ENCODE measurements at regions not wholly inside any gene's neighbourhood (a gene's known extent, or its start where the extent isn't known, plus 50 kb on each side); places are given as distances from the start of the nearest gene placed in this dataset.

GRCh38 chr5:40412771-40413170 is 266.9 kb upstream of the PTGER4 start:
- H3K4me3 ChIP-seq (ENCODE audit: low read depth, low read length): no peak overlapping the region
- no peak for DNase-seq (ENCODE audit: low read depth)
- no peak for TF ChIP-seq CTCF (IDR thresholded peaks at IDR 0.05; ENCODE audit: insufficient read depth, low read length)

- DNase-seq (ENCODE audit: low read depth): peak; percentile 82
- no peak for TF ChIP-seq CTCF (IDR thresholded peaks at IDR 0.05; ENCODE audit: insufficient read depth, low read length)
- no peak overlapping the region for H3K4me3 ChIP-seq (ENCODE audit: low read depth, low read length)
Observed at GRCh38 chr5:40410964-40411635, 268.6 kb upstream of the PTGER4 start.

- peak; percentile 83 for DNase-seq (ENCODE audit: low read depth)
- H3K4me3 ChIP-seq (ENCODE audit: low read depth, low read length): no peak overlapping the region
- TF ChIP-seq CTCF (IDR thresholded peaks at IDR 0.05; ENCODE audit: insufficient read depth, low read length): no peak
Observed at GRCh38 chr5:40410231-40410861, 269.4 kb upstream of the PTGER4 start.

- no peak for DNase-seq (ENCODE audit: low read depth)
Observed at GRCh38 chr5:40409601-40410000, 270.1 kb upstream of the PTGER4 start.

GRCh38 chr5:40406741-40407211 is 272.9 kb upstream of the PTGER4 start:
- TF ChIP-seq CTCF (IDR thresholded peaks at IDR 0.05; ENCODE audit: insufficient read depth, low read length): no peak

More at GRCh38 chr5:40409601-40410000, 270.1 kb upstream of the PTGER4 start:
- TF ChIP-seq CTCF (IDR thresholded peaks at IDR 0.05; ENCODE audit: insufficient read depth, low read length): no peak
- no peak overlapping the region for H3K4me3 ChIP-seq (ENCODE audit: low read depth, low read length)

GRCh38 chr5:40405996-40406740 is 273.5 kb upstream of the PTGER4 start:
- no peak overlapping the region for H3K4me3 ChIP-seq (ENCODE audit: low read depth, low read length)
- DNase-seq (ENCODE audit: low read depth): peak; percentile 51
- TF ChIP-seq CTCF (IDR thresholded peaks at IDR 0.05; ENCODE audit: insufficient read depth, low read length): no peak

More at GRCh38 chr5:40406741-40407211, 272.9 kb upstream of the PTGER4 start:
- no peak for DNase-seq (ENCODE audit: low read depth)
- no peak overlapping the region for H3K4me3 ChIP-seq (ENCODE audit: low read depth, low read length)

Data from fibroblast of the aortic adventitia (primary cell).